ENCODE measurements at regions not wholly inside any gene's neighbourhood (a gene's known extent, or its start where the extent isn't known, plus 50 kb on each side); places are given as distances from the start of the nearest gene placed in this dataset.

GRCh38 chr1:58933599-58933926 lies 149.7 kb upstream of the JUN start:
- no peak for TF ChIP-seq SIN3A (conservative IDR thresholded peaks at IDR 0.05 in 1 of 2, IDR thresholded peaks at IDR 0.05 in 1 of 2; ENCODE audit: low read depth in 1 of 2, low read length in 2 of 2)
- no peak for TF ChIP-seq HDAC2 (IDR thresholded peaks at IDR 0.05; ENCODE audit: borderline replicate concordance in 1 of 2, low read depth in 2 of 2, low read length in 2 of 2)

Measured in H1 (cell line).